ENCODE measurements at regions not wholly inside any gene's neighbourhood (a gene's known extent, or its start where the extent isn't known, plus 50 kb on each side); places are given as distances from the start of the nearest gene placed in this dataset.

- no peaks in the 10 kb centered on the region for H3K9me3 ChIP-seq (ENCODE audit: control insufficient read depth, low read length)
- H3K36me3 ChIP-seq (ENCODE audit: control insufficient read depth in 1 of 2, insufficient read depth in 2 of 2, low read length in 1 of 2), result no peaks in the 10 kb centered on the region
- 96% methylated on average over 13 of the region's 13 CpGs for WGBS, 2 donors
- H3K27ac ChIP-seq (ENCODE audit: low read depth in 1 of 2, low read length in 2 of 2), result no peak overlapping the region
- no peaks in the 10 kb centered on the region for H3K27me3 ChIP-seq (ENCODE audit: control insufficient read depth in 1 of 2, insufficient read depth in 2 of 2, low read length in 1 of 2)
- no peak for DNase-seq
- intact Hi-C loops (cut with DNase I), result no loop called here
- no peak overlapping the region for H3K4me3 ChIP-seq (ENCODE audit: low read length in 2 of 2)
- no peaks in the 10 kb centered on the region for H3K4me1 ChIP-seq (ENCODE audit: control insufficient read depth in 1 of 2, insufficient read depth in 2 of 2, low read length in 2 of 2)
- ATAC-seq (ENCODE audit: low FRiP score), result no peak
Measured at GRCh38 chr16:55042556-55043432, 112.1 kb downstream of the IRX5 start.

- no peak for DNase-seq
- no peak overlapping the region for H3K4me3 ChIP-seq (ENCODE audit: low read length in 2 of 2)
Measured at GRCh38 chr16:55043499-55043898, 112.8 kb downstream of the IRX5 start.

GRCh38 chr16:55044201-55044975 lies 113.7 kb downstream of the IRX5 start:
- Histone ChIP-seq H3K9me3 (ENCODE audit: control insufficient read depth, low read length) (no peaks in the 10 kb centered on the region), H3K4me3 (ENCODE audit: low read length in 2 of 2) (no peak overlapping the region), H3K4me1 (ENCODE audit: control insufficient read depth in 1 of 2, insufficient read depth in 2 of 2, low read length in 2 of 2) (no peaks in the 10 kb centered on the region), H3K27ac (ENCODE audit: low read depth in 1 of 2, low read length in 2 of 2) (no peak overlapping the region), H3K36me3 (ENCODE audit: control insufficient read depth in 1 of 2, insufficient read depth in 2 of 2, low read length in 1 of 2) (no peaks in the 10 kb centered on the region), H3K27me3 (ENCODE audit: control insufficient read depth in 1 of 2, insufficient read depth in 2 of 2, low read length in 1 of 2) (no peaks in the 10 kb centered on the region)
- intact Hi-C loops (cut with DNase I), result no loop called here
- DNase-seq (no peak), ATAC-seq (ENCODE audit: low FRiP score) (peak; percentile 28)
- 66 to 69% methylated on average over 11 of the region's 11 CpGs for WGBS, 2 donors

More at GRCh38 chr16:55043499-55043898, 112.8 kb downstream of the IRX5 start:
- Histone ChIP-seq H3K36me3 (ENCODE audit: control insufficient read depth in 1 of 2, insufficient read depth in 2 of 2, low read length in 1 of 2) (no peaks in the 10 kb centered on the region), H3K27ac (ENCODE audit: low read depth in 1 of 2, low read length in 2 of 2) (no peak overlapping the region), H3K4me1 (ENCODE audit: control insufficient read depth in 1 of 2, insufficient read depth in 2 of 2, low read length in 2 of 2) (no peaks in the 10 kb centered on the region), H3K9me3 (ENCODE audit: control insufficient read depth, low read length) (no peaks in the 10 kb centered on the region), H3K27me3 (ENCODE audit: control insufficient read depth in 1 of 2, insufficient read depth in 2 of 2, low read length in 1 of 2) (no peaks in the 10 kb centered on the region)
- no peak for ATAC-seq (ENCODE audit: low FRiP score)
- 49 to 56% methylated on average over 3 of the region's 3 CpGs for whole genome bisulfite sequencing, 2 donors
- intact Hi-C loops (cut with DNase I), result no loop called here

GRCh38 chr16:55045329-55045728 lies 114.7 kb downstream of the IRX5 start:
- 86 to 90% methylated on average over 3 of the region's 3 CpGs for WGBS, 2 donors
- Histone ChIP-seq H3K27me3 (ENCODE audit: control insufficient read depth in 1 of 2, insufficient read depth in 2 of 2, low read length in 1 of 2) (no peaks in the 10 kb centered on the region), H3K9me3 (ENCODE audit: control insufficient read depth, low read length) (no peaks in the 10 kb centered on the region), H3K27ac (ENCODE audit: low read depth in 1 of 2, low read length in 2 of 2) (no peak overlapping the region), H3K36me3 (ENCODE audit: control insufficient read depth in 1 of 2, insufficient read depth in 2 of 2, low read length in 1 of 2) (no peaks in the 10 kb centered on the region), H3K4me1 (ENCODE audit: control insufficient read depth in 1 of 2, insufficient read depth in 2 of 2, low read length in 2 of 2) (no peaks in the 10 kb centered on the region), H3K4me3 (ENCODE audit: low read length in 2 of 2) (no peak overlapping the region)
- no peak for ATAC-seq (ENCODE audit: low FRiP score)
- no peak for DNase-seq
- intact Hi-C loops (cut with DNase I), result no loop called here

- ATAC-seq (ENCODE audit: low FRiP score) (no peak), DNase-seq (no peak)
- 76 to 91% methylated on average over 11 of the region's 11 CpGs for WGBS, 2 donors
- no peaks in the 10 kb centered on the region for H3K9me3 ChIP-seq (ENCODE audit: control insufficient read depth, low read length)
- intact Hi-C loops (cut with DNase I), result no loop called here
- no peaks in the 10 kb centered on the region for H3K27me3 ChIP-seq (ENCODE audit: control insufficient read depth in 1 of 2, insufficient read depth in 2 of 2, low read length in 1 of 2)
- H3K4me3 ChIP-seq (ENCODE audit: low read length in 2 of 2), result no peak overlapping the region
- no peak overlapping the region for H3K27ac ChIP-seq (ENCODE audit: low read depth in 1 of 2, low read length in 2 of 2)
- H3K4me1 ChIP-seq (ENCODE audit: control insufficient read depth in 1 of 2, insufficient read depth in 2 of 2, low read length in 2 of 2), result no peaks in the 10 kb centered on the region
- H3K36me3 ChIP-seq (ENCODE audit: control insufficient read depth in 1 of 2, insufficient read depth in 2 of 2, low read length in 1 of 2), result no peaks in the 10 kb centered on the region
Measured at GRCh38 chr16:55045756-55046460, 115.2 kb downstream of the IRX5 start.

GRCh38 chr16:55046513-55046912 lies 115.8 kb downstream of the IRX5 start:
- intact Hi-C loops (cut with DNase I), result no loop called here
- no peak overlapping the region for H3K4me3 ChIP-seq (ENCODE audit: low read length in 2 of 2)
- H3K36me3 ChIP-seq (ENCODE audit: control insufficient read depth in 1 of 2, insufficient read depth in 2 of 2, low read length in 1 of 2), result no peaks in the 10 kb centered on the region
- no peaks in the 10 kb centered on the region for H3K9me3 ChIP-seq (ENCODE audit: control insufficient read depth, low read length)
- H3K27ac ChIP-seq (ENCODE audit: low read depth in 1 of 2, low read length in 2 of 2), result no peak overlapping the region
- ATAC-seq (ENCODE audit: low FRiP score) (no peak), DNase-seq (no peak)
- no peaks in the 10 kb centered on the region for H3K4me1 ChIP-seq (ENCODE audit: control insufficient read depth in 1 of 2, insufficient read depth in 2 of 2, low read length in 2 of 2)
- 93 to 97% methylated on average over 6 of the region's 6 CpGs for WGBS, 2 donors
- H3K27me3 ChIP-seq (ENCODE audit: control insufficient read depth in 1 of 2, insufficient read depth in 2 of 2, low read length in 1 of 2), result no peaks in the 10 kb centered on the region

GRCh38 chr16:55046916-55047315 lies 116.3 kb downstream of the IRX5 start:
- Histone ChIP-seq H3K4me3 (ENCODE audit: low read length in 2 of 2) (no peak overlapping the region), H3K27ac (ENCODE audit: low read depth in 1 of 2, low read length in 2 of 2) (no peak overlapping the region), H3K36me3 (ENCODE audit: control insufficient read depth in 1 of 2, insufficient read depth in 2 of 2, low read length in 1 of 2) (no peaks in the 10 kb centered on the region), H3K9me3 (ENCODE audit: control insufficient read depth, low read length) (no peaks in the 10 kb centered on the region), H3K4me1 (ENCODE audit: control insufficient read depth in 1 of 2, insufficient read depth in 2 of 2, low read length in 2 of 2) (no peaks in the 10 kb centered on the region), H3K27me3 (ENCODE audit: control insufficient read depth in 1 of 2, insufficient read depth in 2 of 2, low read length in 1 of 2) (no peaks in the 10 kb centered on the region)
- ATAC-seq (ENCODE audit: low FRiP score) (no peak), DNase-seq (no peak)
- 86% methylated on average over 4 of the region's 4 CpGs for whole genome bisulfite sequencing, 2 donors
- intact Hi-C loops (cut with DNase I), result no loop called here

GRCh38 chr16:55047331-55047730 lies 116.7 kb downstream of the IRX5 start:
- DNase-seq (no peak), ATAC-seq (ENCODE audit: low FRiP score) (no peak)
- WGBS, 2 donors, result 93 to 95% methylated on average over 4 of the region's 4 CpGs
- intact Hi-C loops (cut with DNase I), result no loop called here
- Histone ChIP-seq H3K4me1 (ENCODE audit: control insufficient read depth in 1 of 2, insufficient read depth in 2 of 2, low read length in 2 of 2) (no peaks in the 10 kb centered on the region), H3K27me3 (ENCODE audit: control insufficient read depth in 1 of 2, insufficient read depth in 2 of 2, low read length in 1 of 2) (no peaks in the 10 kb centered on the region), H3K36me3 (ENCODE audit: control insufficient read depth in 1 of 2, insufficient read depth in 2 of 2, low read length in 1 of 2) (no peaks in the 10 kb centered on the region), H3K27ac (ENCODE audit: low read depth in 1 of 2, low read length in 2 of 2) (no peak overlapping the region), H3K9me3 (ENCODE audit: control insufficient read depth, low read length) (no peaks in the 10 kb centered on the region), H3K4me3 (ENCODE audit: low read length in 2 of 2) (no peak overlapping the region)
